ENCODE measurements at regions not wholly inside any gene's neighbourhood (a gene's known extent, or its start where the extent isn't known, plus 50 kb on each side); places are given as distances from the start of the nearest gene placed in this dataset.
"Not testable (repeated sequence)": the region's sequence is repeated elsewhere in the genome, so short reads cannot be mapped to it uniquely, and the experiment has no call there.

- Histone ChIP-seq H3K9ac (ENCODE audit: low read length) (no peak overlapping the region), H3K27me3 (ENCODE audit: low read length) (no peaks in the 10 kb centered on the region), H3K4me3 (ENCODE audit: insufficient read depth, low read length, poor library complexity, severe bottlenecking) (no peak overlapping the region), H3K27ac (ENCODE audit: low read depth, low read length) (no peak overlapping the region), H3K79me2 (ENCODE audit: insufficient read depth, low read length) (no peaks in the 10 kb centered on the region), H3F3A (ENCODE audit: insufficient read depth) (no peaks in the 10 kb centered on the region), H3K36me3 (ENCODE audit: low read length) (no peaks in the 10 kb centered on the region), H3K9me3 (ENCODE audit: insufficient read depth, low read length) (no peaks in the 10 kb centered on the region), H2AFZ (ENCODE audit: low read depth, low read length, severe bottlenecking) (no peak overlapping the region), H3K9me2 (replicated peaks; ENCODE audit: insufficient read depth, low read length) (no peaks in the 10 kb centered on the region), H4K20me1 (ENCODE audit: low read depth, low read length) (no peaks in the 10 kb centered on the region), H3K4me2 (ENCODE audit: low read depth, low read length, poor library complexity, severe bottlenecking) (no peak overlapping the region)
- no peak for TF ChIP-seq EZH2phosphoT487 (conservative IDR thresholded peaks at IDR 0.05; ENCODE audit: low read length)
- TF ChIP-seq CTCF (IDR thresholded peaks at IDR 0.05; ENCODE audit: insufficient read depth, low read length, poor library complexity, severe bottlenecking), result no peak
Observed at GRCh38 chr13:111590796-111591195, 270.4 kb downstream of the TEX29 start.

GRCh38 chr13:111593490-111593889 lies 273.0 kb downstream of the TEX29 start:
- not testable (repeated sequence) for H3K4me3 ChIP-seq (ENCODE audit: insufficient read depth, low read length, poor library complexity, severe bottlenecking); H3K9ac ChIP-seq (ENCODE audit: low read length); H4K20me1 ChIP-seq (ENCODE audit: low read depth, low read length); H3K27ac ChIP-seq (ENCODE audit: low read depth, low read length); H3K79me2 ChIP-seq (ENCODE audit: insufficient read depth, low read length); H3F3A ChIP-seq (ENCODE audit: insufficient read depth); H3K9me3 ChIP-seq (ENCODE audit: insufficient read depth, low read length); H3K4me2 ChIP-seq (ENCODE audit: low read depth, low read length, poor library complexity, severe bottlenecking); H2AFZ ChIP-seq (ENCODE audit: low read depth, low read length, severe bottlenecking); H3K9me2 ChIP-seq (replicated peaks; ENCODE audit: insufficient read depth, low read length); H3K27me3 ChIP-seq (ENCODE audit: low read length); H3K36me3 ChIP-seq (ENCODE audit: low read length)

GRCh38 chr13:111594606-111595005 lies 274.2 kb downstream of the TEX29 start:
- no peak overlapping the region for H3K4me2 ChIP-seq (ENCODE audit: low read depth, low read length, poor library complexity, severe bottlenecking)
- H3K27ac ChIP-seq (ENCODE audit: low read depth, low read length), result no peak overlapping the region
- no peak overlapping the region for H2AFZ ChIP-seq (ENCODE audit: low read depth, low read length, severe bottlenecking)
- H3K4me3 ChIP-seq (ENCODE audit: insufficient read depth, low read length, poor library complexity, severe bottlenecking), result no peak overlapping the region
- no peaks in the 10 kb centered on the region for H3K79me2 ChIP-seq (ENCODE audit: insufficient read depth, low read length)
- TF ChIP-seq EZH2phosphoT487 (conservative IDR thresholded peaks at IDR 0.05; ENCODE audit: low read length), result no peak
- no peak for TF ChIP-seq CTCF (IDR thresholded peaks at IDR 0.05; ENCODE audit: insufficient read depth, low read length, poor library complexity, severe bottlenecking)
- no peaks in the 10 kb centered on the region for H3K27me3 ChIP-seq (ENCODE audit: low read length)
- no peaks in the 10 kb centered on the region for H3K36me3 ChIP-seq (ENCODE audit: low read length)
- no peak overlapping the region for H3K9ac ChIP-seq (ENCODE audit: low read length)
- H3K9me2 ChIP-seq (replicated peaks; ENCODE audit: insufficient read depth, low read length), result no peaks in the 10 kb centered on the region
- no peaks in the 10 kb centered on the region for H3F3A ChIP-seq (ENCODE audit: insufficient read depth)
- H4K20me1 ChIP-seq (ENCODE audit: low read depth, low read length), result no peaks in the 10 kb centered on the region
- no peaks in the 10 kb centered on the region for H3K9me3 ChIP-seq (ENCODE audit: insufficient read depth, low read length)

GRCh38 chr13:111595276-111595675 lies 274.8 kb downstream of the TEX29 start:
- Histone ChIP-seq H3F3A (ENCODE audit: insufficient read depth) (no peaks in the 10 kb centered on the region), H3K9me2 (replicated peaks; ENCODE audit: insufficient read depth, low read length) (no peaks in the 10 kb centered on the region), H4K20me1 (ENCODE audit: low read depth, low read length) (no peaks in the 10 kb centered on the region), H3K79me2 (ENCODE audit: insufficient read depth, low read length) (no peaks in the 10 kb centered on the region), H3K27me3 (ENCODE audit: low read length) (no peaks in the 10 kb centered on the region), H3K4me3 (ENCODE audit: insufficient read depth, low read length, poor library complexity, severe bottlenecking) (no peak overlapping the region), H2AFZ (ENCODE audit: low read depth, low read length, severe bottlenecking) (no peak overlapping the region), H3K36me3 (ENCODE audit: low read length) (no peaks in the 10 kb centered on the region), H3K9ac (ENCODE audit: low read length) (no peak overlapping the region), H3K4me2 (ENCODE audit: low read depth, low read length, poor library complexity, severe bottlenecking) (no peak overlapping the region), H3K27ac (ENCODE audit: low read depth, low read length) (no peak overlapping the region), H3K9me3 (ENCODE audit: insufficient read depth, low read length) (no peaks in the 10 kb centered on the region)
- no peak for TF ChIP-seq EZH2phosphoT487 (conservative IDR thresholded peaks at IDR 0.05; ENCODE audit: low read length)
- TF ChIP-seq CTCF (IDR thresholded peaks at IDR 0.05; ENCODE audit: insufficient read depth, low read length, poor library complexity, severe bottlenecking), result no peak
